GM20000 (cell line): ENCODE measurements at regions not wholly inside any gene's neighbourhood (a gene's known extent, or its start where the extent isn't known, plus 50 kb on each side); places are given as distances from the start of the nearest gene placed in this dataset.
"Not testable (repeated sequence)": the region's sequence is repeated elsewhere in the genome, so short reads cannot be mapped to it uniquely, and the experiment has no call there.

Experiments used
- DNase-seq: peaks from one replicate; pipeline ENCODE4 v3.0.0; 2012; ENCODE audit warnings: low spot score
- CTCF ChIP-seq: IDR thresholded peaks from 2 replicates; pipeline ENCODE4 v1.5.1; 2012; ENCODE audit warnings: mild to moderate bottlenecking, control low read depth; ENCODE audit errors: extremely low read depth, missing control alignments

GRCh38 chr16:22572331-22573224 is 61.9 kb downstream of the NPIPB5 start:
- DNase-seq = peak; percentile 0

GRCh38 chr16:22573225-22573530 is 62.5 kb downstream of the NPIPB5 start:
- DNase-seq = not testable (repeated sequence)

- DNase-seq = not testable (repeated sequence)
Observed at GRCh38 chr16:22576506-22576905, 65.8 kb downstream of the NPIPB5 start.

GRCh38 chr16:22583195-22583594 is 72.5 kb downstream of the NPIPB5 start:
- DNase-seq = peak; percentile 0

- DNase-seq = not testable (repeated sequence)
Observed at GRCh38 chr16:22584459-22584858, 73.8 kb downstream of the NPIPB5 start.

- not testable (repeated sequence) for DNase-seq
Observed at GRCh38 chr16:22584941-22585340, 74.2 kb downstream of the NPIPB5 start.

GRCh38 chr16:22585431-22585830 is 74.7 kb downstream of the NPIPB5 start:
- DNase-seq = not testable (repeated sequence)

GRCh38 chr16:22586732-22587131 is 76.0 kb downstream of the NPIPB5 start:
- not testable (repeated sequence) for DNase-seq

GRCh38 chr16:22589757-22590156 is 79.1 kb downstream of the NPIPB5 start:
- not testable (repeated sequence) for DNase-seq

- DNase-seq = not testable (repeated sequence)
Observed at GRCh38 chr16:22596445-22597045, 85.9 kb downstream of the NPIPB5 start.

GRCh38 chr16:22603744-22604143 is 93.1 kb downstream of the NPIPB5 start:
- not testable (repeated sequence) for DNase-seq

GRCh38 chr16:22606619-22607018 is 95.9 kb downstream of the NPIPB5 start:
- not testable (repeated sequence) for DNase-seq

GRCh38 chr16:22609798-22610197 is 99.1 kb downstream of the NPIPB5 start:
- DNase-seq = not testable (repeated sequence)

GRCh38 chr16:22611128-22611527 is 100.4 kb downstream of the NPIPB5 start:
- not testable (repeated sequence) for DNase-seq

- TF ChIP-seq CTCF = no peak
- no peak for DNase-seq
Observed at GRCh38 chr16:22614271-22614947, 103.7 kb downstream of the NPIPB5 start.
